ENCODE measurements at regions not wholly inside any gene's neighbourhood (a gene's known extent, or its start where the extent isn't known, plus 50 kb on each side); places are given as distances from the start of the nearest gene placed in this dataset.

DNA sequence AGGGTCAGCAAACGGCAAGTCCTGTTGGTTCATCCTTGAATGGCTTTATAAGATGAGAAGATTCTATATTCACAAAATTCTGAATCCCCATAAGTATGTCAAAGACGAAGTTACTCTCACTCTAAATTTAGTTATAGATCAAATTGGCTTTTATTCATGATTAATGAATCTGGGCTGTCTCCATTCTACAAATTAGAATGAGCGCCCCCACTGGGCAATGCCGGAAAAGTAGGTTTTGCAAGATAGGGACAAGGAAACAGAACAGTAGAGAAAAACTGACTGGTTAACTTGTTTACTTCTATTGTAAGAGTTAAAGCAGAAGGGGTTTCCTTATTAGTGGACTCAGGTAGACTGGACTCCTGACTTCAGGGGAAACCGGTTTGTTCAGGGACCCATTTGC, 100.3 kb downstream of the F11 start:
- no peak overlapping the region for H2BK5ac ChIP-seq (ENCODE audit: low read depth, low read length, poor library complexity, severe bottlenecking)
- no peaks in the 10 kb centered on the region for H3K9me1 ChIP-seq (ENCODE audit: insufficient read depth, low read length)
- no peaks in the 10 kb centered on the region for H3K36me3 ChIP-seq (ENCODE audit: control insufficient read depth, insufficient read depth, low read length)
- no peak for TF ChIP-seq RCOR1 (IDR thresholded peaks at IDR 0.05; ENCODE audit: insufficient replicate concordance, low read length)
- TF ChIP-seq, protein P1, sequence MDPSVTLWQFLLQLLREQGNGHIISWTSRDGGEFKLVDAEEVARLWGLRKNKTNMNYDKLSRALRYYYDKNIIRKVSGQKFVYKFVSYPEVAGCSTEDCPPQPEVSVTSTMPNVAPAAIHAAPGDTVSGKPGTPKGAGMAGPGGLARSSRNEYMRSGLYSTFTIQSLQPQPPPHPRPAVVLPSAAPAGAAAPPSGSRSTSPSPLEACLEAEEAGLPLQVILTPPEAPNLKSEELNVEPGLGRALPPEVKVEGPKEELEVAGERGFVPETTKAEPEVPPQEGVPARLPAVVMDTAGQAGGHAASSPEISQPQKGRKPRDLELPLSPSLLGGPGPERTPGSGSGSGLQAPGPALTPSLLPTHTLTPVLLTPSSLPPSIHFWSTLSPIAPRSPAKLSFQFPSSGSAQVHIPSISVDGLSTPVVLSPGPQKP (IDR thresholded peaks at IDR 0.05; ENCODE audit: borderline replicate concordance, low read depth, low read length), result no peak
- TF ChIP-seq RFX5 (IDR thresholded peaks at IDR 0.05; ENCODE audit: low read depth, low read length), result no peak
- TF ChIP-seq USF2 (IDR thresholded peaks at IDR 0.05; ENCODE audit: low read depth, low read length), result no peak
- TF ChIP-seq CHD1 (IDR thresholded peaks at IDR 0.05; ENCODE audit: low read depth, low read length), result no peak
- TF ChIP-seq, protein P2, sequence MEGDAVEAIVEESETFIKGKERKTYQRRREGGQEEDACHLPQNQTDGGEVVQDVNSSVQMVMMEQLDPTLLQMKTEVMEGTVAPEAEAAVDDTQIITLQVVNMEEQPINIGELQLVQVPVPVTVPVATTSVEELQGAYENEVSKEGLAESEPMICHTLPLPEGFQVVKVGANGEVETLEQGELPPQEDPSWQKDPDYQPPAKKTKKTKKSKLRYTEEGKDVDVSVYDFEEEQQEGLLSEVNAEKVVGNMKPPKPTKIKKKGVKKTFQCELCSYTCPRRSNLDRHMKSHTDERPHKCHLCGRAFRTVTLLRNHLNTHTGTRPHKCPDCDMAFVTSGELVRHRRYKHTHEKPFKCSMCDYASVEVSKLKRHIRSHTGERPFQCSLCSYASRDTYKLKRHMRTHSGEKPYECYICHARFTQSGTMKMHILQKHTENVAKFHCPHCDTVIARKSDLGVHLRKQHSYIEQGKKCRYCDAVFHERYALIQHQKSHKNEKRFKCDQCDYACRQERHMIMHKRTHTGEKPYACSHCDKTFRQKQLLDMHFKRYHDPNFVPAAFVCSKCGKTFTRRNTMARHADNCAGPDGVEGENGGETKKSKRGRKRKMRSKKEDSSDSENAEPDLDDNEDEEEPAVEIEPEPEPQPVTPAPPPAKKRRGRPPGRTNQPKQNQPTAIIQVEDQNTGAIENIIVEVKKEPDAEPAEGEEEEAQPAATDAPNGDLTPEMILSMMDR (conservative IDR thresholded peaks at IDR 0.05; ENCODE audit: low read depth, low read length), result no peak
- no peak overlapping the region for H2BK20ac ChIP-seq (ENCODE audit: low read depth, low read length)
- no peak overlapping the region for H3K23ac ChIP-seq (ENCODE audit: low read depth, low read length)
- no peak overlapping the region for H2AK5ac ChIP-seq (ENCODE audit: low read depth, low read length)
- H4K8ac ChIP-seq (ENCODE audit: low read depth in 2 of 2, low read length in 2 of 2), result no peak overlapping the region
- intact Hi-C loops (cut with micrococcal nuclease) (no loop called here), in situ Hi-C loops (cut with MboI; ENCODE audit: low sequenced_read_pairs) (no loop called here), dilution Hi-C loops (cut with HindIII; ENCODE audit: low sequenced_read_pairs, unreplicated experiment) (no loop called here)
- ATAC-seq (ENCODE audit: low read depth) (no peak), DNase-seq (no peak)
- no peak overlapping the region for H3K18ac ChIP-seq (ENCODE audit: low read depth, low read length)
- H4K91ac ChIP-seq (ENCODE audit: insufficient read depth, low read depth, low read length), result no peak overlapping the region
- ChIA-PET CTCF (no interaction called here), POLR2A (ENCODE audit: unreplicated experiment) (no interaction called here)
- H3K4me2 ChIP-seq (ENCODE audit: low read depth, low read length), result no peak overlapping the region
- no peak overlapping the region for H3K56ac ChIP-seq (ENCODE audit: extremely low read depth, insufficient read depth, low read length)
- H3K4ac ChIP-seq (ENCODE audit: low read depth, low read length), result no peak overlapping the region
- WGBS, 2 experiments (ENCODE audit: extremely low coverage in 2 of 2, insufficient read length in 1 of 2), result no CpG with 5 or more reads among the region's 5 CpGs
- no peak overlapping the region for H2BK15ac ChIP-seq (ENCODE audit: low read depth, low read length)
- H2AFZ ChIP-seq (replicated peaks; ENCODE audit: low read length, poor library complexity), result no peak overlapping the region
- no peak overlapping the region for H3K27ac ChIP-seq (ENCODE audit: insufficient read depth, low read length)
- no peaks in the 10 kb centered on the region for H3K4me1 ChIP-seq (ENCODE audit: control insufficient read depth, insufficient read depth, low read length)
- H2AK9ac ChIP-seq (replicated peaks; ENCODE audit: low read depth, low read length, poor library complexity), result no peak overlapping the region
- H3K79me1 ChIP-seq (ENCODE audit: low read depth in 1 of 2, low read length in 2 of 2), result no peaks in the 10 kb centered on the region
- no peak overlapping the region for H3K9ac ChIP-seq (ENCODE audit: low read depth, low read length)
- H3K27me3 ChIP-seq (ENCODE audit: control insufficient read depth, insufficient read depth, low read length), result no peaks in the 10 kb centered on the region
- H4K5ac ChIP-seq (ENCODE audit: low read depth, low read length), result no peak overlapping the region
- H3K4me3 ChIP-seq (ENCODE audit: insufficient read depth, low read depth, low read length), result no peak overlapping the region
- H3K9me3 ChIP-seq (ENCODE audit: control insufficient read depth, insufficient read depth, low read length), result peaks cover 6% of the 10 kb centered on the region
- no peak overlapping the region for H3K14ac ChIP-seq (replicated peaks; ENCODE audit: low read depth, low read length)
- BruUV-seq (replicated peaks), result no TSS peak
- H2BK120ac ChIP-seq (ENCODE audit: low read depth, low read length), result no peak overlapping the region
- no peaks in the 10 kb centered on the region for H4K20me1 ChIP-seq (ENCODE audit: insufficient read depth, low read length)
